ENCODE measurements at regions not wholly inside any gene's neighbourhood (a gene's known extent, or its start where the extent isn't known, plus 50 kb on each side); places are given as distances from the start of the nearest gene placed in this dataset.

- no peaks in the 10 kb centered on the region for H3K36me3 ChIP-seq (ENCODE audit: insufficient read depth, low read length)
- H3K27me3 ChIP-seq (ENCODE audit: insufficient read depth, low read length): no peaks in the 10 kb centered on the region
- H2AFZ ChIP-seq (ENCODE audit: low read length, unreplicated experiment): peak overlapping the region; percentile 14
- no peaks in the 10 kb centered on the region for H3K79me2 ChIP-seq (ENCODE audit: control insufficient read depth, insufficient read depth, low read length, unreplicated experiment)
- no peak overlapping the region for H3K27ac ChIP-seq (ENCODE audit: low read depth, low read length)
- H3K4me3 ChIP-seq (ENCODE audit: low read depth, low read length): no peak overlapping the region
- no peaks in the 10 kb centered on the region for H3K4me1 ChIP-seq (ENCODE audit: control insufficient read depth, insufficient read depth, low read length, unreplicated experiment)
Observed at GRCh38 chr13:61994174-61994573, 578.5 kb upstream of the PCDH20 start.

GRCh38 chr13:61989978-61990377 lies 574.3 kb upstream of the PCDH20 start:
- H3K4me1 ChIP-seq (ENCODE audit: control insufficient read depth, insufficient read depth, low read length, unreplicated experiment): no peaks in the 10 kb centered on the region
- no peaks in the 10 kb centered on the region for H3K79me2 ChIP-seq (ENCODE audit: control insufficient read depth, insufficient read depth, low read length, unreplicated experiment)
- H2AFZ ChIP-seq (ENCODE audit: low read length, unreplicated experiment): no peak overlapping the region
- H3K27ac ChIP-seq (ENCODE audit: low read depth, low read length): no peak overlapping the region
- no peak overlapping the region for H3K4me3 ChIP-seq (ENCODE audit: low read depth, low read length)
- no peaks in the 10 kb centered on the region for H3K27me3 ChIP-seq (ENCODE audit: insufficient read depth, low read length)
- no peaks in the 10 kb centered on the region for H3K36me3 ChIP-seq (ENCODE audit: insufficient read depth, low read length)

- Histone ChIP-seq H2AFZ (ENCODE audit: low read length, unreplicated experiment) (no peak overlapping the region), H3K36me3 (ENCODE audit: insufficient read depth, low read length) (no peaks in the 10 kb centered on the region), H3K27me3 (ENCODE audit: insufficient read depth, low read length) (no peaks in the 10 kb centered on the region), H3K79me2 (ENCODE audit: control insufficient read depth, insufficient read depth, low read length, unreplicated experiment) (no peaks in the 10 kb centered on the region), H3K27ac (ENCODE audit: low read depth, low read length) (no peak overlapping the region), H3K4me1 (ENCODE audit: control insufficient read depth, insufficient read depth, low read length, unreplicated experiment) (no peaks in the 10 kb centered on the region), H3K4me3 (ENCODE audit: low read depth, low read length) (no peak overlapping the region)
Observed at GRCh38 chr13:61988810-61989209, 573.2 kb upstream of the PCDH20 start.

GRCh38 chr13:61975001-61975400 lies 559.4 kb upstream of the PCDH20 start:
- Histone ChIP-seq H3K4me3 (ENCODE audit: low read depth, low read length) (no peak overlapping the region), H3K79me2 (ENCODE audit: control insufficient read depth, insufficient read depth, low read length, unreplicated experiment) (no peaks in the 10 kb centered on the region), H3K4me1 (ENCODE audit: control insufficient read depth, insufficient read depth, low read length, unreplicated experiment) (no peaks in the 10 kb centered on the region), H3K27ac (ENCODE audit: low read depth, low read length) (no peak overlapping the region), H3K36me3 (ENCODE audit: insufficient read depth, low read length) (no peaks in the 10 kb centered on the region), H3K27me3 (ENCODE audit: insufficient read depth, low read length) (no peaks in the 10 kb centered on the region), H2AFZ (ENCODE audit: low read length, unreplicated experiment) (no peak overlapping the region)

- Histone ChIP-seq H2AFZ (ENCODE audit: low read length, unreplicated experiment) (no peak overlapping the region), H3K27ac (ENCODE audit: low read depth, low read length) (no peak overlapping the region), H3K4me3 (ENCODE audit: low read depth, low read length) (no peak overlapping the region), H3K36me3 (ENCODE audit: insufficient read depth, low read length) (no peaks in the 10 kb centered on the region), H3K27me3 (ENCODE audit: insufficient read depth, low read length) (no peaks in the 10 kb centered on the region), H3K4me1 (ENCODE audit: control insufficient read depth, insufficient read depth, low read length, unreplicated experiment) (no peaks in the 10 kb centered on the region), H3K79me2 (ENCODE audit: control insufficient read depth, insufficient read depth, low read length, unreplicated experiment) (no peaks in the 10 kb centered on the region)
Observed at GRCh38 chr13:61965756-61966155, 550.1 kb upstream of the PCDH20 start.

GRCh38 chr13:61960981-61961380 lies 545.3 kb upstream of the PCDH20 start:
- Histone ChIP-seq H3K4me3 (ENCODE audit: low read depth, low read length) (no peak overlapping the region), H3K27me3 (ENCODE audit: insufficient read depth, low read length) (no peaks in the 10 kb centered on the region), H2AFZ (ENCODE audit: low read length, unreplicated experiment) (no peak overlapping the region), H3K36me3 (ENCODE audit: insufficient read depth, low read length) (no peaks in the 10 kb centered on the region), H3K79me2 (ENCODE audit: control insufficient read depth, insufficient read depth, low read length, unreplicated experiment) (no peaks in the 10 kb centered on the region), H3K27ac (ENCODE audit: low read depth, low read length) (no peak overlapping the region), H3K4me1 (ENCODE audit: control insufficient read depth, insufficient read depth, low read length, unreplicated experiment) (no peaks in the 10 kb centered on the region)

- H3K4me3 ChIP-seq (ENCODE audit: low read depth, low read length): no peak overlapping the region
- H3K4me1 ChIP-seq (ENCODE audit: control insufficient read depth, insufficient read depth, low read length, unreplicated experiment): no peaks in the 10 kb centered on the region
- H3K27ac ChIP-seq (ENCODE audit: low read depth, low read length): no peak overlapping the region
- no peaks in the 10 kb centered on the region for H3K36me3 ChIP-seq (ENCODE audit: insufficient read depth, low read length)
- no peak overlapping the region for H2AFZ ChIP-seq (ENCODE audit: low read length, unreplicated experiment)
- H3K27me3 ChIP-seq (ENCODE audit: insufficient read depth, low read length): 0 out of 2 replicates have a peak, but pooled peaks cover 5% of the 10 kb centered on the region
- H3K79me2 ChIP-seq (ENCODE audit: control insufficient read depth, insufficient read depth, low read length, unreplicated experiment): no peaks in the 10 kb centered on the region
Observed at GRCh38 chr13:61954092-61954491, 538.4 kb upstream of the PCDH20 start.

- Histone ChIP-seq H3K27me3 (ENCODE audit: insufficient read depth, low read length) (0 out of 2 replicates have a peak, but pooled peaks cover 5% of the 10 kb centered on the region), H2AFZ (ENCODE audit: low read length, unreplicated experiment) (no peak overlapping the region), H3K4me3 (ENCODE audit: low read depth, low read length) (no peak overlapping the region), H3K79me2 (ENCODE audit: control insufficient read depth, insufficient read depth, low read length, unreplicated experiment) (no peaks in the 10 kb centered on the region), H3K36me3 (ENCODE audit: insufficient read depth, low read length) (no peaks in the 10 kb centered on the region), H3K4me1 (ENCODE audit: control insufficient read depth, insufficient read depth, low read length, unreplicated experiment) (no peaks in the 10 kb centered on the region), H3K27ac (ENCODE audit: low read depth, low read length) (no peak overlapping the region)
Observed at GRCh38 chr13:61950828-61951227, 535.2 kb upstream of the PCDH20 start.

- no peaks in the 10 kb centered on the region for H3K4me1 ChIP-seq (ENCODE audit: control insufficient read depth, insufficient read depth, low read length, unreplicated experiment)
- no peaks in the 10 kb centered on the region for H3K79me2 ChIP-seq (ENCODE audit: control insufficient read depth, insufficient read depth, low read length, unreplicated experiment)
- H3K4me3 ChIP-seq (ENCODE audit: low read depth, low read length): no peak overlapping the region
- no peaks in the 10 kb centered on the region for H3K27me3 ChIP-seq (ENCODE audit: insufficient read depth, low read length)
- H3K27ac ChIP-seq (ENCODE audit: low read depth, low read length): no peak overlapping the region
- no peaks in the 10 kb centered on the region for H3K36me3 ChIP-seq (ENCODE audit: insufficient read depth, low read length)
- H2AFZ ChIP-seq (ENCODE audit: low read length, unreplicated experiment): no peak overlapping the region
Observed at GRCh38 chr13:61944329-61944929, 528.8 kb upstream of the PCDH20 start.

- Histone ChIP-seq H3K4me3 (ENCODE audit: low read depth, low read length) (no peak overlapping the region), H3K36me3 (ENCODE audit: insufficient read depth, low read length) (no peaks in the 10 kb centered on the region), H3K27ac (ENCODE audit: low read depth, low read length) (no peak overlapping the region), H3K79me2 (ENCODE audit: control insufficient read depth, insufficient read depth, low read length, unreplicated experiment) (no peaks in the 10 kb centered on the region), H2AFZ (ENCODE audit: low read length, unreplicated experiment) (no peak overlapping the region), H3K4me1 (ENCODE audit: control insufficient read depth, insufficient read depth, low read length, unreplicated experiment) (no peaks in the 10 kb centered on the region), H3K27me3 (ENCODE audit: insufficient read depth, low read length) (no peaks in the 10 kb centered on the region)
Observed at GRCh38 chr13:61935710-61936109, 520.1 kb upstream of the PCDH20 start.

- Histone ChIP-seq H3K79me2 (ENCODE audit: control insufficient read depth, insufficient read depth, low read length, unreplicated experiment) (no peaks in the 10 kb centered on the region), H3K4me3 (ENCODE audit: low read depth, low read length) (no peak overlapping the region), H3K36me3 (ENCODE audit: insufficient read depth, low read length) (no peaks in the 10 kb centered on the region), H2AFZ (ENCODE audit: low read length, unreplicated experiment) (no peak overlapping the region), H3K27ac (ENCODE audit: low read depth, low read length) (no peak overlapping the region), H3K4me1 (ENCODE audit: control insufficient read depth, insufficient read depth, low read length, unreplicated experiment) (no peaks in the 10 kb centered on the region), H3K27me3 (ENCODE audit: insufficient read depth, low read length) (no peaks in the 10 kb centered on the region)
Observed at GRCh38 chr13:61927648-61928047, 512.0 kb upstream of the PCDH20 start.

All from ACC112 (cell line).